Osteoblast (primary cell): ENCODE measurements at regions not wholly inside any gene's neighbourhood (a gene's known extent, or its start where the extent isn't known, plus 50 kb on each side); places are given as distances from the start of the nearest gene placed in this dataset.

Experiments
- DNase-seq: peaks from one replicate; pipeline ENCODE4 v3.0.0; 2011; ENCODE audit warnings: low spot score, mixed read lengths; ENCODE audit not compliant: insufficient read length; ENCODE audit errors: missing footprints
- H2AFZ ChIP-seq: 2 replicates; pipeline ENCODE4 v1.6.0; 2011; ENCODE audit warnings: mild to moderate bottlenecking, low read length
- H3K27ac ChIP-seq: 2 replicates; pipeline ENCODE4 v1.5.1; 2011; ENCODE audit warnings: mild to moderate bottlenecking, low read depth, low read length, moderate library complexity
- H3K27me3 ChIP-seq: 2 replicates; pipeline ENCODE4 v1.6.0; 2012; ENCODE audit warnings: mild to moderate bottlenecking, control low read depth, inconsistent platforms, low read length, moderate library complexity; ENCODE audit not compliant: insufficient read depth
- H3K36me3 ChIP-seq: 2 replicates; pipeline ENCODE4 v1.5.1; 2011; ENCODE audit warnings: mild to moderate bottlenecking, low read length, control low read depth, moderate library complexity; ENCODE audit not compliant: insufficient read depth
- H3K4me1 ChIP-seq: 2 replicates; pipeline ENCODE4 v1.5.1; 2011; ENCODE audit warnings: mild to moderate bottlenecking, low read length, control low read depth, moderate library complexity; ENCODE audit not compliant: insufficient read depth
- H3K4me2 ChIP-seq: 2 replicates; pipeline ENCODE4 v1.6.0; 2011; ENCODE audit warnings: mild to moderate bottlenecking, low read length; ENCODE audit not compliant: insufficient read depth
- H3K4me3 ChIP-seq: fragments of 200-600 bp; sonication (generic); 3 replicates; pipeline ENCODE4 v1.5.1; 2012; ENCODE audit warnings: mild to moderate bottlenecking, low read length, inconsistent platforms; ENCODE audit not compliant: insufficient read depth
- H3K79me2 ChIP-seq: 2 replicates; pipeline ENCODE4 v1.6.0; 2012; ENCODE audit warnings: mild to moderate bottlenecking, low read length, control low read depth, inconsistent platforms; ENCODE audit not compliant: insufficient read depth
- H3K9me3 ChIP-seq: 2 replicates; pipeline ENCODE4 v1.5.1; 2011; ENCODE audit warnings: low read depth, low read length, control low read depth
- H4K20me1 ChIP-seq: 2 replicates; pipeline ENCODE4 v1.6.0; 2012; ENCODE audit warnings: mild to moderate bottlenecking, low read length, control low read depth; ENCODE audit not compliant: insufficient read depth
- TF ChIP-seq, protein P1 (sequence below): IDR thresholded peaks from 2 replicates; pipeline ENCODE4 v1.5.1; 2011; ENCODE audit warnings: mild to moderate bottlenecking, low read depth, low read length, moderate library complexity; ENCODE audit errors: extremely low read depth

DNA sequence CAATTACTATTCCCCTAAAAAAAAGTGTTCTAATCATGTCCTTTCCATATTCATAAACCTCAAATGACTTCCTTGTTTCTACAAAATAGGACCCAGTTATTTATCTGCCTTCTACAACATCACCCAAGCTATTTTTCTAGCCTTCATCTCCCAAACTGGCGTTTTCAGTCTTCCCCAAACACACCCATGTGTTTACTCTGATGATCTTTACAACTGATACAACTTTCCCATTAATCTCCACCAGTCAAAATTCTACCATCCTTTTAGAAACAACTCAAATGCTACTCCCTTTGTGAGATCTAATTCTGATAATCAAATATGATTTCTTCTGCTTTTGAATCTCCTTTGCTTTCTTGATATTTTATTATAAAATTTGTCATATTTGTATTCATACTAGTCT lies 114.5 kb downstream of the DUSP6 start:
- no peaks in the 10 kb centered on the region for H3K79me2 ChIP-seq

DNA sequence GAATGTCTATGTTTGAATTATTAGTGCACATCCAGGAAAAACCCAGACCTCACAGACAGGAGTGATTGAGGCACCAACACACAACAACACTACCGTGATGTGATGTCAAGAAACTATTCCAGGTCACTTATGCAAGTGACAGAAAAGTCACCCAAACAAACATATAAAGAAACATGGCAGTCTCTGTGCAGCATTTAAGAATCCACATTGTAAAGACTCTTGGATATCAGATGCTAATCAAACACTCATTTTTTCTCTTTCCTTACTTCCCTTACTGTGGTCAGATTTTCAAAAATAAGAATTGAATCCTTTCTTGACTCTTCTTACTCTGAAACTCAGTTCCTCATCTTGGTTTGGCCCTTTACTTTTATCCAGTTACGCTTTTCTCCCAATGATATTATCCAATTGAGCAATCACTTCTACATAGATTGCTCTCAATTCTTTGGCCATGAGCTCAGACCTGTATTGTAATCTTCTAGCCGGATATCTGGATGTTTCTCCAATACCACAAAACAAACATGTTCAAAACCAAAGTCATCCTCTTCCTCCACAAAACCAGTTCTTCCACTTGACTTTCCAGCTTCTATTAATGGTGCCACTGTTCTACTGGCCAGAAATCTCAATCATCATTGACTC lies 115.4 kb downstream of the DUSP6 start:
- Histone ChIP-seq H3K79me2 (no peaks in the 10 kb centered on the region), H3K27me3 (no peaks in the 10 kb centered on the region), H3K9me3 (no peaks in the 10 kb centered on the region), H3K4me2 (peak overlapping the region; percentile 28), H3K27ac (peak overlapping the region; percentile 61), H3K36me3 (no peaks in the 10 kb centered on the region), H3K4me1 (peaks cover 18% of the 10 kb centered on the region), H2AFZ (no peak overlapping the region), H3K4me3 (no peak overlapping the region), H4K20me1 (no peaks in the 10 kb centered on the region)
- TF ChIP-seq, protein P1, sequence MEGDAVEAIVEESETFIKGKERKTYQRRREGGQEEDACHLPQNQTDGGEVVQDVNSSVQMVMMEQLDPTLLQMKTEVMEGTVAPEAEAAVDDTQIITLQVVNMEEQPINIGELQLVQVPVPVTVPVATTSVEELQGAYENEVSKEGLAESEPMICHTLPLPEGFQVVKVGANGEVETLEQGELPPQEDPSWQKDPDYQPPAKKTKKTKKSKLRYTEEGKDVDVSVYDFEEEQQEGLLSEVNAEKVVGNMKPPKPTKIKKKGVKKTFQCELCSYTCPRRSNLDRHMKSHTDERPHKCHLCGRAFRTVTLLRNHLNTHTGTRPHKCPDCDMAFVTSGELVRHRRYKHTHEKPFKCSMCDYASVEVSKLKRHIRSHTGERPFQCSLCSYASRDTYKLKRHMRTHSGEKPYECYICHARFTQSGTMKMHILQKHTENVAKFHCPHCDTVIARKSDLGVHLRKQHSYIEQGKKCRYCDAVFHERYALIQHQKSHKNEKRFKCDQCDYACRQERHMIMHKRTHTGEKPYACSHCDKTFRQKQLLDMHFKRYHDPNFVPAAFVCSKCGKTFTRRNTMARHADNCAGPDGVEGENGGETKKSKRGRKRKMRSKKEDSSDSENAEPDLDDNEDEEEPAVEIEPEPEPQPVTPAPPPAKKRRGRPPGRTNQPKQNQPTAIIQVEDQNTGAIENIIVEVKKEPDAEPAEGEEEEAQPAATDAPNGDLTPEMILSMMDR, result no peak
- DNase-seq, result peak; percentile 35

More for the DNA sequence above, 114.5 kb downstream of the DUSP6 start:
- DNase-seq, result no peak
- Histone ChIP-seq H2AFZ (no peak overlapping the region), H3K9me3 (no peaks in the 10 kb centered on the region), H4K20me1 (no peaks in the 10 kb centered on the region), H3K4me1 (peaks cover 18% of the 10 kb centered on the region), H3K27ac (peak overlapping the region; percentile 61), H3K36me3 (no peaks in the 10 kb centered on the region), H3K27me3 (no peaks in the 10 kb centered on the region), H3K4me2 (no peak overlapping the region), H3K4me3 (no peak overlapping the region)
- TF ChIP-seq, protein P1, result no peak

DNA sequence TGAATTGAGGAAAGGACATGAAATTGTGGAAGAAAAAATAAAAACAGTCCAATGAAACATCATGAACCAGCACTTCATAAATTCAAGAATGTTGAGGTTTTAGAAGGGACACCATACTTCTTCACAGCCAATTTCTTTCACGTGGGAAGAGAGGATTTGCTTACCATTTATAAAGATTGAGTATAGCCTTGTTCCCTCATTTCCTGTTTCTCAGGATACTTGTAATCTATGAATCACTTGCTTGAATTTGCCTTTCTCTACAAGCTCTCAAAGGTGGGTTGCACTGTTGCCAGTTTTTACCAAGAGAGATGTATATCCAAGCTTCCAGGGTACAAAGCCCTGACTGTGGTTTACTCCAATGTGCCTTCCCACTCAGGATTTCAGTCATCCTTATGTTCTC lies 116.1 kb downstream of the DUSP6 start:
- TF ChIP-seq, protein P1, result no peak
- H3K4me2 ChIP-seq, result no peak overlapping the region
- no peaks in the 10 kb centered on the region for H4K20me1 ChIP-seq
- no peaks in the 10 kb centered on the region for H3K79me2 ChIP-seq
- H3K27ac ChIP-seq, result peak overlapping the region; percentile 61
- H3K27me3 ChIP-seq, result no peaks in the 10 kb centered on the region
- H3K9me3 ChIP-seq, result no peaks in the 10 kb centered on the region
- H2AFZ ChIP-seq, result no peak overlapping the region
- H3K36me3 ChIP-seq, result no peaks in the 10 kb centered on the region
- H3K4me1 ChIP-seq, result peaks cover 18% of the 10 kb centered on the region
- no peak for DNase-seq
- H3K4me3 ChIP-seq, result no peak overlapping the region

DNA sequence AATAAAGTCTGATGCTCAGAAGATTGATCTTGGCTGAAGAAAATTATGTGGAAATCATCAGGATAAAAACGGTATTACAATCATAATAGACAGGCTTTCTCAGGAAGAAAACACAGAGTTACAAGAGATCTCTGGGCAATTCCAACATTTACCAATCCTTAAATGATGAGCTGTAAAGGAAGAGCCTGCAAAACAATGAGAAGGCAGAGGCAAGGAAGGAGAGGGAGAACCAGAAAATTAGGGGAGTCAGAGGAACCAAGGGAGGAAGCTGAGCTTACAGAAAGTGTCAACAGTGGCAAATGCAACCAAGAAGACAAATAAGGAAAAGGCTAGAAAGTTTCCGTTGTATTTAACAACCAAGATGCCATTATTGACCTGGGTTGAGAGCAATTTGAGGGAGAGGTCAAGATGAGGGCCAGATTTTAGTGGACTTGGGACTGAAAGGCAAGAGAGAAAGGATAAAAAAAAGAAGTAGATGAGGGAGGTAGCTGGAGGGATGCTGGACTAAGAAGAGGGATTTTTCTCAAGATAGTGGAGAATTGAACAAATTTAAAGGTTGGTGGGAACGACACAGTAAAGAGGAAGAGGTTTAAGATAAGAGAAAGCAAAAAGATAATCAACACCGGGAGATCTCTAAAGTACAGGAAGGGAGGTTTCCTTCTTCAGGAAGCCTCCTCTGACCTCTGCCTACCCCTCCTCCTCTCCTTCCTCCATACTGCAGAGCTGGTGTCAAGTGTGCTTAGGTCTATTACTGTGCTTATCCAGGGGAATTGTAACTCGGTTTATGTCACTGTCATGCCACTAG lies 116.9 kb downstream of the DUSP6 start:
- Histone ChIP-seq H3K79me2 (no peaks in the 10 kb centered on the region), H3K4me1 (peaks cover 20% of the 10 kb centered on the region), H3K36me3 (no peaks in the 10 kb centered on the region), H3K27ac (no peak overlapping the region), H4K20me1 (no peaks in the 10 kb centered on the region), H2AFZ (no peak overlapping the region), H3K27me3 (no peaks in the 10 kb centered on the region), H3K4me2 (no peak overlapping the region), H3K4me3 (no peak overlapping the region), H3K9me3 (no peaks in the 10 kb centered on the region)
- no peak for DNase-seq
- TF ChIP-seq, protein P1, result no peak
